Ramos (cell line): ENCODE measurements at regions not wholly inside any gene's neighbourhood (a gene's known extent, or its start where the extent isn't known, plus 50 kb on each side); places are given as distances from the start of the nearest gene placed in this dataset.
"Not testable (repeated sequence)": the region's sequence is repeated elsewhere in the genome, so short reads cannot be mapped to it uniquely, and the experiment has no call there.

Source experiments
- in situ Hi-C: fragments of 300-500 bp; cut with MboI; formaldehyde crosslinking; loops from one replicate; pipeline ENCODE4 v1.14.3; 2022; ENCODE audit warnings: low sequenced_read_pairs; ENCODE audit not compliant: unreplicated experiment

DNA sequence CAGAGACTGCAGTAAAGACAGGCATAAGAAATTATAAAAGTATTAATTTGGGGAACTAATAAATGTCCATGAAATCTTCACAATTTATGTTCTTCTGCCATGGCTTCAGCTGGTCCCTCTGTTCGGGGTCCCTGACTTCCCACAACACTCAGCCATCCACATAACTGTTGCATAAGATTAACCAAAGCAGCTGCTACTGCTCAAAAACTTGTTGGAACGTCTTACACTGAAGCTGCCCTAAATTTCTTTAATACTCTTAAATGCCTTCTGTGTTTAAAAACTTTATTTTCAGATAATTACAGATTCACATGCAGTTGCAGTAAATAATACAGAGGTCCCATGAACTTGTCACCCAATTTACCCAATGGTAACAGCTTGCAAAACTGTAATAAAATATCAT, 193.1 kb upstream of the DTNA start:
- in situ Hi-C loops = not testable (repeated sequence)

DNA sequence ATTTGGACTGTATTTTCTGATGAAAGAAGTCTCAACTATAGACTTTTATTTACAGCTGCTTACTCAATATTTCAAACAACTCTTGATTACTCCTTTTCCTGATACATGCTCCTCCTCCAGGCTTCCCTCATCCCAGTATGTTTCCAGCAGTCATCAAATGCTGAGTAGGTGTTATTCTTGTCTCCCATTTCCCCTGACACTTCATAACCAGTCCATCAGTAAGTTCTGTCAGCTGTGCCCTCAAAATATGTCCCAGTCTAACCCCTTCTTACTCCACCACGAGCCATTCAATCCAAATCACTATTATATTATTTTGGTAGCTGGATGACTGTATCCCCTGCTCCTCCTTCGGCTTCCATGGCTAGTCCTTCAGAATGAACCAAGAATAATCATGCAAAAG, 189.1 kb upstream of the DTNA start:
- in situ Hi-C loops = no loop called here

DNA sequence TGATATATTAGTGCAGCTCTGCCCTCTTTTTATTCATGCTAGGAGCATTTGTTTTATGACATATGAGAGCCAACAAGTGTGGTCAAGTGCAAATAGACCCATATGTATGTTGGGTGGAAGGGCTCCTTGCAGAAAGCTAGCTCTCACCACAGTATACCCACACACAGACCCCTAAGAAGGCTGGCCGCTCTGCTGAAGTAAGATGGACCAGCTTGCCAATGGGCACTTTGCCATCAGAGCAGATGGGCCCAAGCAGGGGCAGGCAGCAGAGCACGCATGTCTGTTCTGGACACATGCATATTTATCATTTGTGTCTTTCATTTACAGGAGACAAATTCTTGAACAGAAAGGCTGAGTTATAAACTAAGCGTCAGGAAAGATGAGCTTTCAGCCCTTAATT, 187.5 kb upstream of the DTNA start:
- in situ Hi-C loops = no loop called here

DNA sequence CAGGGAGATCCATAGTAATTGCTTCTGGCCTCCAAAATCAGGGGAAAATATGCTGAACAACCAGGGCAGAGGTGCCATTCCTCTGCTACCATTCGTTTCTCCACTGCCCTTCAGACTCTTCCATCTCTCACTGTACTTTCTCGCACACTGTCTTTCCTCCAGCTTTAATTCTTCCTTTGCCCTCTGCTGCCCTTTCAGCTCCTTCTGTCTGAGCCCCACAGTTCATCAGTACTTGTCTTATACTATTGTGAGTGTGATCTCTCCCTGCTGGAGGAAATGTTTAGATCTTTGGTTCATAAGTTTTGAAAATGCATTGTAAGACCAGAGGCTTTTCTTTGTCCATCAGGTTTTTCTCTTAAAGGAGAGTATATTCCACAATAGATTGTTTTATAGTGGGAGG, 184.9 kb upstream of the DTNA start:
- in situ Hi-C loops = no loop called here

DNA sequence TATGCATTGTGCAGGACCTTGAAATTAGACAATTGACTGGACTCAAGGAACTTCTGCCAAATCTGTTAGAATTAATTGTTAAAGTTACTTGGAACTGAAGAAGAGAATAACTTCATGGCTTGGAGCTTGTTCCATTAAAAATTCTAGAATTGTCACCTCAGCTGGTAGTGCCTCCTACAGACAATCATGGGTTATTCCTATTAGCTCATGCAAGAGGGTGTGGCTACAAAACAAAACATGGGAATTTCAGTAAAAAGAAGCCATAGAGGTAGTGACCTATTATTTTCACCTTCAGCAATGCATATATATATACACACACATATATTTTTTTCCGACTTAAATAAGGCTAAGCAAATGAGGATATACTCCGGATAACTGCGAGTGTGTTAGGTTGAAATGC, 181.9 kb upstream of the DTNA start:
- in situ Hi-C loops = no loop called here

DNA sequence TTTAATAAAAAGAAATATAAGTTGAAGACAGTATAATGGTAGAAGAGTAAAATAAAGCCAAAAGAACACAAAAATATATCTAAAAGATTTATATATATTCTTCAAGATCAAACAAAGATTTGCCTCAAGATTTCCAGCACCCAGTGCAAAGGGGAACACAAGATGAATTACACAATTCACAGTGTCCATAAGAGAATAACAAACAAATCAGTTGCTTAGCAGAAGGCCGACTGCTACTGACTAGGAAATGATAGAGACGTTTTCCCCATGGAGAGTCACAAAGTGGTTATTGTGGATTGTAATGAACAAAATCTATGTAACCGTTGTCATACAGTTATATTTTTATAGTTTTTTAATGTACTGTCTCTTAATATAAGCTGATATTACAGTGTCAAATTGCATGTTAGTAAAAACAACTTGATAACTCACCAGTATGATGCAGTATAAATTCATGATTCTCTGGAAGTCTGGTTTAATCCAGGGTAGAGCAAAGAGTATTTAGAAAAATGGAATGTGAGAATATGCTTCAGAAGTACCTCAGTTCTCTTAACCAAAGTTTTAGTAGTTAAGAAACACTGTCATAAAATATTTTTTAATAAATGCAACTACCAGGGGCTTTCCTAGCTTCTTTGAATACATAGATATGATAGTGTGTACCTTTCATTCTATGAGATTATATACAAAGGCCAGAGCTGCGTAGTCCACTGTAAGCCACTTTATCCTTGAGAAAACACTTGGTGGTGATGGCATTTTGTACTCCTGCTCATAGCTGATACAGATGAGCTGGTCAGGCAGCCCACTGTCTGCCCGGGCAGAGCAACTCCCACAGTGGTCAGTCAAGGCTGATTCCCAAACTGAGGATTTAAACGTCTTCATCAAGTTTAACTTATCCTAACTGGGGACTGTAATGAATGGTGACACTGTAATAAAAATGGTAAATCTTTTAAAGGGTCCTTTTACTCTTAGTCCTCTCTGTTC, 180.5 kb upstream of the DTNA start:
- in situ Hi-C loops = no loop called here

DNA sequence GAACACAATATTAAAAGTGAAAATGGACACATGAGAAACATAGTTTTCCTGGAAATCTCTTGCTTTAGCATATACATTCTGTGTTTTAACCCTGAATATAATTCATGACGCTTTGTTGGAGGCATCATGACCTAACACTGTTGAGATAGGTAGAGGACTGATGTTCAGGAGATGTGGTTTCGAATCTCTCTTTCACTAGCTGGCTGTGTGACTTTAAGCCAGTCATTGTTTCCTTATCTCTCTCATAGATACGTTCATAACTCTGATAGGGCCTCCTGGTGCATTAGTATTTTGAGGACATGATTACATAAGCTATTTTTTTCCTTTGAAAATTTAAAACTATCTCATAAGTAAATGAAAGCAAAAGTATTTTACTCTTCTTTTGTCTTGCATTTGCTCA, 179.0 kb upstream of the DTNA start:
- in situ Hi-C loops = no loop called here

DNA sequence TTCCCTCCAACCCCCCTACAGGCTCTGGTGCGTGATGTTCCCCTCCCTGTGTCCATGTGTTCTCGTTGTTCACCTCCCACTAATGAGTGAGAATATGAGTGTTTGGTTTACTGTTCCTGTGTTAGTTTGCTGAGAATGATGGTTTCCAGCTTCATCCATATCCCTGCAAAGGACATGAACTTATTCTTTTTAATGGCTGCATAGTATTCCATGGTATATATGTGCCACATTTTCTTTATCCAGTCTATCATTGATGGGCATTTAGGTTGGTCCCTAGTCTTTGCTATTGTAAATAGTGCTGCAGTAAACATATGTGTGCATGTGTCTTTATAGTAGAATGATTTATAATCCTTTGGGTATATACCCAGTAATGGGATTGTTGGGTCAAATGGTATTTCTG, 175.5 kb upstream of the DTNA start:
- in situ Hi-C loops = not testable (repeated sequence)

DNA sequence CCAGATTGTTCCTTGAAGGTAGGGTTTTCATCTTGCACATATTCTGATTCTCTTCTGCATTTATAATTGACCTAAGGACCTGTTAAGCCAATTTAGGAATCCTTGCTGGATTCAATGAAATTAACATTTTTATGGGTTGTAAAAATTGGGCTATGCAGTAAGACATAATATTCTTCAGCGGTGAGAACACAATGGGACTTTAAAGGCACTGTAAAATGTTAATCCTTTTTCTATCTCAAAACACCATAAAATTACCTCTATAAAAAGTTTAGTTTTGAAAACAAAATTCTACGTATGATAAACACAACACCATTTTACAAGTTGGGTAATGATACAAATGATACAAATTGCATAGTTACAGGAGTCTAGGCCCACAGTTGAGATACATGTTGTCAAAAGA, 169.2 kb upstream of the DTNA start:
- in situ Hi-C loops = no loop called here

DNA sequence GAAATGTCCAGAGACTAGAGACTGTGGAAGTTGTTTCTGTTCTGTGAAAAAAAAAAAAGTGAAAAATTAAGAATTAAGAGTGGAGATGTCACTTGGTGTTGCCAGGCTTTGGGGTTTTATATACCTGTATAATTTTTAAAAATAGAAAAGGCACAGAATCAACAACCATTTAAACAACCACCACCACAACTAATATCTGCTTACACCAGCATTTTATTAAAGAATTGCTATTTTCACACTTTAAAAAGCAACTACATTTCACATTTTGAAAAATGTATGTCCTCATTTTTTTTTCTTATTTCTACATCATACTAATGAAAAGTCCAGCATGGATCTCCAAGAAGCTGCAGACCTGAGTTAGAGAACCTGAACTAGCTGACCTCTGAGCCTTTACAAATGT, 167.5 kb upstream of the DTNA start:
- in situ Hi-C loops = no loop called here

DNA sequence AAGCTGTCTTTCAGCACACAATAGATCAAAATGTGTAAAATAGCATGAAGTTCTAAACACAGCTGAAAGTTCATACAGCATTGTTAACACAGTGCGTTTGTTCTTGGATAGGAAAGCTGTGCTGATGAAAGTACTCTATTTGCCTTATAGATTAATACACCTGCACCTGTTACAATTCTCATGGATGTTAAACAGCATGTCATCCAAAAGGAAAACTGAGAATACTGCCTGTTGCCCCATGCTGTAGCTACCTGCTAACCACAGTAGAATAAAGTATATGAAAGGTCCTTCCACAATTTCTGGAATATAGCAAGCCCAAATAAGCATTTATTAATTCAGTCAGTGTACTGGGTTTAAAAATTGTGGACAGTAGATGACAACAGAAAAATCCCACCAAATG, 166.7 kb upstream of the DTNA start:
- in situ Hi-C loops = no loop called here

DNA sequence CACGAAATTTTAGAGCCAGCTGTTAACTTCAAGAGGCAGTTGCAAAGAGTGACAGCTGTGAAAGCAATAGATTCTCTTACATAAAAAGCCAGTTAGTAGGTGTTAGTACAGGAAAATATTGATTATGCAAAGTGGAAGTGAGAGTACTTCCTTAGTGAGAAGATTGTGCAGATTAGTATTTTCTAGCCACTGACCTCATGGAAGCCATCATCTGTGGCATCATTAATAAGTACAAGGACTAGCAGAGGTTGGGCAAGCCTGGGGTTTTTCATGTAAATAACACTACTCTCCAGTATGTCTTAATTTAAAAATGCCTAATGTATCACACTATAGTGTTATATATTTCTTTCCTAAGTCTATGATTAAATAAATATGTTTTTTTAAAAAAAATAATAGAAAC, 166.2 kb upstream of the DTNA start:
- in situ Hi-C loops = no loop called here

DNA sequence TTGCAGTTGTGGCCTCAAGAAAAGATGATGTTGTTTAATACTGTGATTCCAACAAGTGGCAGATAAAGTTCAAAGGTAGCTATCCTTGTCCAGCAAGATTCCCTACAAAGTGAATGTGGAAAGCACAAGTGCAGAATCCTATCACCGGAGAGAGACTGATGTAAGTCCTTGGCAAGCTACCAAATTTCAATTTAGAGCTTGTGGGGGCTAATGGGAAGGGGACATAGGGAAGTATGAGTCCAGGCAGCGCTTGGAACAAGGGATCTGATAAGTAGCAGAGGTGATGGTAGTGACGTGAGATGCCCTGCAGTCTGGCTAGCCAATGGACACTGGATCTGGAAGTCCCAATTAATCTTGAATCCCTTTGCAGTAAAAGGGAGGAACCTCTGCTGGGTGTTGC, 165.2 kb upstream of the DTNA start:
- in situ Hi-C loops = no loop called here

DNA sequence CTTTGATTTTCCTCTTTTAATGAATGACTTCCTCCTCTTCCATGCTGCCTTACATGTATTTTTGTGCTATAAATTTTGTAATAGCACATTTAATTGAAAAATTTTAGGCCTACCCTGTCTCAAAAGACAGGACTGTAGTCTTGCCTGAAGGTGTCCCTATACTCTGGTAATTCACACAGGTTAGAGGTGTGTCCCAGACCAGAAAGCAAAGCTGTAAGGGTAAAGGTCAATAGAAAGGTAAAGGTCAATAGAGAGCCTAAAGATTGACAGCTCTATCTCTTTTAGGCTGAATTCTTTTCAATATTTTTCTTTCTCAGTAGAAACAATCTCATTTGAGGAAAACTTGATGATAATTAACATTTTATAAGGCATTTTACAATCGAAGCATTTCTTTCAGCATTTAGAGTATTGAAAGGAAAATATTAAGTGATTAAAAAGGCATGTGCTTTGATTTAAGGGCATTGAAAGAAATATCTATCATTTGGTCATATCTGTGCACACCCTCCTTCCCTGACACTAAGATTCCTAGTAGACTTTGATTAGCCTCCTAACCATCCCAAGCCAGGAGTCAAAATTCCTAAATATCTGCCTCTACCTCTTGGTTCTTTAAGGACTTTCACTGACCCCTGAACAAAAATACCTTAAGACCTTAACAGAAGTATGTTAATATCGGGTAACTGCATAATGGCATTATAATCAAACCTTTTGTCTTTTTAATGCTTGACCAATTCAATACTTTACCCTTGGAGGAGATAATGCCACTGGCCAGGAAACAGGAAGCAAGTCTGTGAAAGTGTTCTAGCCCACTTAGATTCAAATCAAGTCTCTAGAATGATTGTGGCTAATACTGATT, 161.8 kb upstream of the DTNA start:
- in situ Hi-C loops = no loop called here

DNA sequence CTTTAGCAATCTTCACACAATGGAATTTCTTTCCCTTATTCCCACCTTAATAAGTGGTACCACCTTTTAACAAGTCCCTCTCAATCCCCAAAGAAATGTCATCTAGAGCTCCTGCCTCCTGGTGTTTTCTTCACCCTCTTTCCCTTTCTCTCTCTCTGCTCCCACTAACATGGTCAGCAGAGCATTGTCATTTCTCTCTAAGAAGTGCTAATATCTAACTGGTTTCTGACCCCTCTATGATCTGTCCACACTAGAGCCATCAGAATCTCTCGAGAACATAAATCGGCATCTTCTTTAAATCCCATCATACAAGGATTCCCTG, 161.2 kb upstream of the DTNA start:
- in situ Hi-C loops = no loop called here

DNA sequence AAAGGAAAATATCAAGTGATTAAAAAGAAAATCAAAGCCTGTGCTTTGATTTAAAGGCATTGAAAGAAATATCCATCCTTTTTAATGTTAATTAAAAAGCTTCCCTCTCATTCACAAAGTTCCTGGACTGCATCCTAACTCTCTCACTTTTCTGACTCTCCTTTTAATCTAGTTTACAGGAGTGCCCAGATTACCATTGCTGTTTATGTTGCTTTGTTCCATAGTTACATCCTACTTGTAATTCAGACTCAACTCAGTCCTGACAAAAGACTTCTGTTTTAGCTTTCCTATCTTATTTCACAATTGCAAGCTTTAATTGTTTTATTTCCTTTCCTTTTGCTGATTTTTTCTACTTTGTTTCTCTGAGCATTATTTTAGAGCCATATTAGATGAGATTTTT, 160.7 kb upstream of the DTNA start:
- in situ Hi-C loops = no loop called here

DNA sequence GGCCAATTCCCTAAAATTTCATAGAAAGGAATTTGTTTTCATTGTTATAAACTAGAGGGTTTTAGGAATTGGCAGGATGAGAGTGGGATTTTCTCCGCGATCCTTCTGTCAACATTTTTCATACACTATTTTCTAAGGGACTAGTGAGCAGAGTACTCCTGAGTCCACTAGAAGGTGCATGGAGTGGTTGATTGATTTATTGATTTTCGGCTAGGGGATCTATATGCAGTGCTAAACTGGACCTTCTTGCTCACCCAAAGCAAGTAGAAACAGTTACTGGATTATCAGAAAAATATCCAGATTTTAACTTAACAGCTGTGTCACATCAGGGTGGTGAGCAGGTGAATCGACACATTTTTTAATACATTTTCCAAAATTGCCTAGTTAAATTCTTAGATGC, 159.9 kb upstream of the DTNA start:
- in situ Hi-C loops = no loop called here

DNA sequence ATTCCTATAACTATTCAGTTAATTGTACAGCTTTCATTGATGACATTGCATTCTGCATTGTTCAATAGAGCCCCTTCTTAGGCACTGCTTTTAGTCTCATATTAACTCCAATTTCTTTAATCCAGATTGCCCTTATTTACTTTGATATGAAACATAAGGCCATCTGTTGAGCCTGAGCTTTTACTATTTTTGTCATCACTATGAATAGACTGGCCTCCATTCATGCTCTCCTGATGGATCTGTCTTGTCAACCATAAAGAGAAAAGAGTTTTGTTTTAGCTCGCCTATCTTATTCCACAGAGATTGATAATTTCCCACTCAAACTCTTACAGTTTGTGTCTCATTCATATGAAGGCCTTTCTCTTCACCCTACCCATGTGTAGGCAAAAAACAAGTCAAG, 159.2 kb upstream of the DTNA start:
- in situ Hi-C loops = no loop called here

DNA sequence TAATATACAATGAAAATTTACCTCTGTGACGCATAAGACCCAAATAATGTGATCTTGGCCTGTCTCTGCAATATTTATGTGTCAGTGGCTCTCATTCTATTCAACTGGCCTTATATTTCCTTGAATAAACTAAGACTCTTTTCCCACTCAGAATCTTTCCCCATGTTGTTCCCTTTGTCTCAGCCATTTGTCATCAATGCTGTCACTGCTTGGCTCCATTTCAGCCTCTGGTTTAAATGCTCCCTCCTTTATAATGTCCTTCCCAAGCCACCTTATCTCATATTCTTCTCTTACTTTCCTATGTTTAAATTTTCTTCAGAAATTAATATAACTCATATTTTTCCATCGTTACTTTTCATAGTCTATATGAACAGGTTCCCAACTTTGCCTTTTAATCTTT, 158.3 kb upstream of the DTNA start:
- in situ Hi-C loops = no loop called here

DNA sequence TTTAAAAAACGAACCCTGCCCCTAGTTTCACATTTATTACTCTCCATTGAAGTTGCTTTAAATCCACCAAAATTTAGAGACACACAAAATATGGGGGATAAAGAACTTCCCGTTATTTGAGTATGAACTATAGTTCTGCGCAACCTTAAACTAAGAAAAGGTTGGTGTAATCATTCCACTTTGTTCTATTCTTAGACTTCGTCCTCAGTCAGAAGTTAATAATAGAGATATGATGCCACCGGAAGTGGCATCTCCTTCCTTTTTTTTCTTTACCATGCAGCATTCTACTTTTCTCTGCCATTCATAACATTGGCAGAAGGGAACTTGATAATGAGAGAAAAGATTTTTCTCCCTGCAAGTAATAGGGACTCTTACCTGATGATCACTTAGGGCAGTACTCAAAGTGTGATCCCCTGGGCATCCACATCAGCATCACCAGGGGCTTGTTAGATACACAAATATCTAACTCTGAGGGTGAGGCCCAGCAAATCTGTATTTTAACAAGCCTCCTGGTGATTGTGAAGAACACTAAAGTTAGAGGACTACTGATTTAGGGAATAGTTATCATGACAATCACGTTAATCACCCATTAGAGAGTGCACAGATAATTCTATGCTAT, 147.7 kb upstream of the DTNA start:
- in situ Hi-C loops = no loop called here

DNA sequence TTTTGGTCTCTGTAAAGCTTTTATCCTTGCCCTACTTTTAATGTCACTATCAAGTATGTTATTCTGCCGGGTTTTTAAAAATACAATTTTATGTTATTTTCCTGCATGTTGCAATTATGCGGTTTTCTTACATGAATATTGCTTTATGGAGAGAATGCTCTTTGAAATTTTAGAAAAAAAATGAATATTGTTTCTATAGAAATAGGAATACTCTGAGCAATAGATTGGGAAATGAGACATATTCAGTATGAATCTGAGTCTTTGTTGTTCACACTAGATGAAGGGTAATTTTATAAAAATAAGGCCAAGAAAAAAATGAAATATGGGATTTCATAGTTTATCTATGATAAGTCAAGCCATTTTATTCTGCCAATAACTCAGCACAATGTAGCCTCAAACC, 142.2 kb upstream of the DTNA start:
- in situ Hi-C loops = no loop called here
